IMR-90 (cell line): ENCODE measurements at regions not wholly inside any gene's neighbourhood (a gene's known extent, or its start where the extent isn't known, plus 50 kb on each side); places are given as distances from the start of the nearest gene placed in this dataset.

Experiments
- ATAC-seq: fragments of 200-7000 bp; cut with Tn5 transposase; 2 replicates; pipeline ENCODE4 v1.9.1; 2020; ENCODE audit warnings: low read depth, mild to moderate bottlenecking, moderate library complexity
- BruUV-seq: library from RNA; stranded (reverse); fragments of 400-500 nt; replicated peaks from 2 replicates; lab custom pipeline; 2021; lab: Mats Ljungman, UMichigan
- CTCF ChIA-PET: fragments of 300-600 bp; formaldehyde crosslinking; extraction: SDS; loops from one replicate; lab custom pipeline; 2021; ENCODE audit warnings: antibody characterized with exemption; lab: Yijun Ruan, JAX
- POLR2A ChIA-PET: fragments of 300-600 bp; sonication (Branson Sonifier 250); formaldehyde crosslinking; loops from one replicate; lab custom pipeline; 2022; ENCODE audit warnings: antibody characterized with exemption; ENCODE audit not compliant: unreplicated experiment; lab: Charles Lee
- DNase-seq: peaks from one replicate; pipeline ENCODE4 v3.0.0; 2013
- H2AFZ ChIP-seq: replicated peaks from 2 replicates; pipeline ENCODE3; 2013; ENCODE audit warnings: low read length, mild to moderate bottlenecking; ENCODE audit not compliant: poor library complexity
- H2AK5ac ChIP-seq: 2 replicates; pipeline ENCODE4 v1.6.1; 2013; ENCODE audit warnings: low read depth, low read length, inconsistent platforms
- H2AK9ac ChIP-seq: replicated peaks from 2 replicates; pipeline ENCODE3; 2013; ENCODE audit warnings: mild to moderate bottlenecking, low read depth, low read length, moderate library complexity; ENCODE audit not compliant: poor library complexity
- H2BK120ac ChIP-seq: 2 replicates; pipeline ENCODE4 v1.6.1; 2013; ENCODE audit warnings: low read depth, low read length, inconsistent platforms
- H2BK15ac ChIP-seq: 3 replicates; pipeline ENCODE4 v1.6.1; 2013; ENCODE audit warnings: low read depth, low read length, inconsistent platforms
- H2BK20ac ChIP-seq: 2 replicates; pipeline ENCODE4 v1.6.1; 2013; ENCODE audit warnings: low read depth, mild to moderate bottlenecking, inconsistent platforms, low read length, moderate library complexity
- H2BK5ac ChIP-seq: 2 replicates; pipeline ENCODE4 v1.6.1; 2013; ENCODE audit warnings: mild to moderate bottlenecking, low read depth, low read length, inconsistent platforms; ENCODE audit not compliant: poor library complexity, severe bottlenecking
- H3K14ac ChIP-seq: replicated peaks from 2 replicates; pipeline ENCODE4 v1.6.1; 2013; ENCODE audit warnings: low read depth, low read length, inconsistent platforms
- H3K18ac ChIP-seq: 2 replicates; pipeline ENCODE4 v1.6.1; 2013; ENCODE audit warnings: low read depth, low read length, control low read depth
- H3K23ac ChIP-seq: 2 replicates; pipeline ENCODE4 v1.6.1; 2013; ENCODE audit warnings: low read depth, low read length, inconsistent platforms
- H3K27ac ChIP-seq: 2 replicates; pipeline ENCODE4 v1.5.1; 2013; ENCODE audit warnings: mild to moderate bottlenecking, control low read depth, low read length; ENCODE audit not compliant: insufficient read depth
- H3K27me3 ChIP-seq: 2 replicates; pipeline ENCODE4 v1.6.1; 2013; ENCODE audit warnings: low read length; ENCODE audit not compliant: control insufficient read depth, insufficient read depth
- H3K36me3 ChIP-seq: 2 replicates; pipeline ENCODE4 v1.6.1; 2013; ENCODE audit warnings: low read length, mixed read lengths; ENCODE audit not compliant: control insufficient read depth, insufficient read depth
- H3K4ac ChIP-seq: 2 replicates; pipeline ENCODE4 v1.6.1; 2013; ENCODE audit warnings: low read depth, low read length, inconsistent platforms
- H3K4me1 ChIP-seq: 2 replicates; pipeline ENCODE4 v1.6.1; 2013; ENCODE audit warnings: low read length, mixed read lengths; ENCODE audit not compliant: control insufficient read depth, insufficient read depth
- H3K4me2 ChIP-seq: 2 replicates; pipeline ENCODE4 v1.6.1; 2013; ENCODE audit warnings: low read depth, mild to moderate bottlenecking, control low read depth, low read length, moderate library complexity
- H3K4me3 ChIP-seq: 2 replicates; pipeline ENCODE4 v1.5.1; 2013; ENCODE audit warnings: low read depth, mild to moderate bottlenecking, control low read depth, low read length, moderate library complexity; ENCODE audit not compliant: insufficient read depth
- H3K56ac ChIP-seq: 2 replicates; pipeline ENCODE4 v1.6.1; 2013; ENCODE audit warnings: low read length, inconsistent platforms; ENCODE audit not compliant: insufficient read depth; ENCODE audit errors: extremely low read depth
- H3K79me1 ChIP-seq, 2 experiments: 2 replicates each; pipeline ENCODE4 v1.6.1; 2013; ENCODE audit warnings: low read length in 2 of 2, inconsistent platforms in 1 of 2, low read depth in 1 of 2
- H3K9ac ChIP-seq: 2 replicates; pipeline ENCODE4 v1.6.1; 2013; ENCODE audit warnings: low read depth, low read length, control low read depth
- H3K9me1 ChIP-seq: 2 replicates; pipeline ENCODE4 v1.6.1; 2013; ENCODE audit warnings: low read length, inconsistent platforms; ENCODE audit not compliant: insufficient read depth
- H3K9me3 ChIP-seq: 2 replicates; pipeline ENCODE4 v1.6.1; 2013; ENCODE audit warnings: low read length; ENCODE audit not compliant: control insufficient read depth, insufficient read depth
- H4K20me1 ChIP-seq: 2 replicates; pipeline ENCODE4 v1.6.1; 2013; ENCODE audit warnings: low read length, inconsistent platforms; ENCODE audit not compliant: insufficient read depth
- H4K5ac ChIP-seq: 2 replicates; pipeline ENCODE4 v1.6.1; 2013; ENCODE audit warnings: mild to moderate bottlenecking, low read depth, low read length, control low read depth
- H4K8ac ChIP-seq, 2 experiments: 2 replicates each; pipeline ENCODE4 v1.6.1; 2013; ENCODE audit warnings: low read depth in 2 of 2, low read length in 2 of 2, control low read depth in 1 of 2, inconsistent platforms in 1 of 2
- H4K91ac ChIP-seq: 2 replicates; pipeline ENCODE4 v1.6.1; 2013; ENCODE audit warnings: low read depth, low read length, inconsistent platforms; ENCODE audit not compliant: insufficient read depth
- CTCF ChIP-seq: conservative IDR thresholded peaks from 2 replicates; pipeline ENCODE4 v1.5.1; 2012; ENCODE audit warnings: mild to moderate bottlenecking, low read depth, low read length, improper control_type of control experiment
- ELK1 ChIP-seq: fragments of 150-350 bp; IDR thresholded peaks from 2 replicates; pipeline ENCODE4 v1.6.1; 2016; ENCODE audit warnings: low read depth, mild to moderate bottlenecking, low read length, moderate library complexity, borderline replicate concordance
- MAZ ChIP-seq: IDR thresholded peaks from 2 replicates; pipeline ENCODE4 v1.6.1; 2012; ENCODE audit warnings: low read depth, mild to moderate bottlenecking, low read length, improper control_type of control experiment, moderate library complexity, borderline replicate concordance
- NFE2L2 ChIP-seq: fragments of 150-350 bp; IDR thresholded peaks from 2 replicates; pipeline ENCODE4 v1.6.1; 2016; ENCODE audit warnings: low read depth, mild to moderate bottlenecking, low read length
- RCOR1 ChIP-seq: IDR thresholded peaks from 2 replicates; pipeline ENCODE4 v1.6.1; 2012; ENCODE audit warnings: mild to moderate bottlenecking, low read length, improper control_type of control experiment; ENCODE audit not compliant: insufficient replicate concordance
- RFX5 ChIP-seq: IDR thresholded peaks from 2 replicates; pipeline ENCODE4 v1.8.0; 2012; ENCODE audit warnings: low read depth, mild to moderate bottlenecking, low read length, moderate library complexity
- SMC3 ChIP-seq: fragments of 150-350 bp; IDR thresholded peaks from 2 replicates; pipeline ENCODE4 v1.6.1; 2016; ENCODE audit warnings: low read depth, mild to moderate bottlenecking, antibody characterized with exemption, low read length, moderate library complexity
- USF2 ChIP-seq: fragments of 150-350 bp; IDR thresholded peaks from 2 replicates; pipeline ENCODE4 v1.6.1; 2017; ENCODE audit warnings: mild to moderate bottlenecking, antibody characterized with exemption, low read length, low read depth
- WGBS, 2 experiments: methylation state at CpG; one replicate each; pipeline versions ENCODE4 v1.1.5 to v1.1.7; 2013; ENCODE audit warnings: missing lambda C conversion rate in 2 of 2; ENCODE audit not compliant: insufficient read length in 1 of 2; ENCODE audit errors: extremely low coverage in 2 of 2; 5-methylcytosine and 5-hydroxymethylcytosine counted together
- dilution Hi-C: fragments of 300-500 bp; cut with HindIII; formaldehyde crosslinking; loops from one replicate; pipeline ENCODE4 v1.14.3; 2018; ENCODE audit warnings: low sequenced_read_pairs; ENCODE audit not compliant: unreplicated experiment
- in situ Hi-C: fragments of 300-500 bp; cut with MboI; formaldehyde crosslinking; loops from 3 replicates; pipeline ENCODE4 v1.14.3; 2019; ENCODE audit warnings: low sequenced_read_pairs, inconsistent platforms, mixed read lengths
- intact Hi-C: fragments of 100-400 bp; cut with micrococcal nuclease; formaldehyde crosslinking; loops from 2 replicates; pipeline ENCODE4 v1.10.0; 2022

- no peak for TF ChIP-seq RCOR1
Measured at GRCh38 chr2:4090668-4091630, 387.6 kb downstream of the DCDC2C start (continued).

- Histone ChIP-seq H3K56ac (no peak overlapping the region), H2AK9ac (no peak overlapping the region), H3K4me1 (no peaks in the 10 kb centered on the region), H3K9me3 (peaks cover 44% of the 10 kb centered on the region), H4K91ac (no peak overlapping the region), H3K9me1 (no peaks in the 10 kb centered on the region), H2BK5ac (no peak overlapping the region), H3K4me3 (no peak overlapping the region), H3K23ac (no peak overlapping the region), H2AFZ (no peak overlapping the region), H2BK20ac (no peak overlapping the region), H3K27me3 (no peaks in the 10 kb centered on the region), H2BK120ac (no peak overlapping the region), H4K20me1 (no peaks in the 10 kb centered on the region), H4K8ac (no peak overlapping the region), H3K27ac (no peak overlapping the region), H3K9ac (no peak overlapping the region), H3K79me1 (no peaks in the 10 kb centered on the region), H3K4me2 (no peak overlapping the region), H3K18ac (no peak overlapping the region), H4K5ac (no peak overlapping the region), H3K14ac (no peak overlapping the region), H2BK15ac (no peak overlapping the region), H3K36me3 (no peaks in the 10 kb centered on the region), H2AK5ac (no peak overlapping the region), H3K4ac (no peak overlapping the region)
- intact Hi-C loops: no loop called here
- ChIA-PET CTCF (no interaction called here), POLR2A (no interaction called here)
- BruUV-seq: no TSS peak
- no CpG with 5 or more reads among the region's 3 CpGs for WGBS, 2 experiments
- ATAC-seq (peak; percentile 90; the same call in 1 of the 2 replicates), DNase-seq (no peak)
- no peak for TF ChIP-seq USF2
- TF ChIP-seq RFX5: no peak
- no peak for TF ChIP-seq ELK1
- no peak for TF ChIP-seq CTCF
- no peak for TF ChIP-seq NFE2L2
- TF ChIP-seq SMC3: no peak
- TF ChIP-seq MAZ: no peak
- dilution Hi-C loops: no loop called here
- in situ Hi-C loops: no loop called here
Measured at GRCh38 chr2:4091869-4092268, 388.5 kb downstream of the DCDC2C start.
